Fibroblast of the conjunctiva (primary cell): ENCODE measurements at regions not wholly inside any gene's neighbourhood (a gene's known extent, or its start where the extent isn't known, plus 50 kb on each side); places are given as distances from the start of the nearest gene placed in this dataset.
"Not testable (repeated sequence)": the region's sequence is repeated elsewhere in the genome, so short reads cannot be mapped to it uniquely, and the experiment has no call there.

Source experiments
- DNase-seq: peaks from one replicate; pipeline ENCODE4 v3.0.0-alpha.2; 2010; ENCODE audit warnings: low read depth

- DNase-seq = no peak
Measured at GRCh38 chr20:56724241-56724757, 95.2 kb downstream of the TFAP2C start.

GRCh38 chr20:56730003-56730402 is 100.9 kb downstream of the TFAP2C start:
- no peak for DNase-seq

- DNase-seq = no peak
Measured at GRCh38 chr20:56730996-56731395, 101.9 kb downstream of the TFAP2C start.

- DNase-seq = no peak
Measured at GRCh38 chr20:56731476-56731875, 102.4 kb downstream of the TFAP2C start.

- DNase-seq = no peak
Measured at GRCh38 chr20:56733967-56734366, 104.9 kb downstream of the TFAP2C start.

- DNase-seq = no peak
Measured at GRCh38 chr20:56735084-56735642, 106.1 kb downstream of the TFAP2C start.

- no peak for DNase-seq
Measured at GRCh38 chr20:56736285-56736857, 107.3 kb downstream of the TFAP2C start.

GRCh38 chr20:56744325-56744821 is 115.3 kb downstream of the TFAP2C start:
- not testable (repeated sequence) for DNase-seq

- DNase-seq = no peak
Measured at GRCh38 chr20:56748476-56749377, 119.6 kb downstream of the TFAP2C start.

- DNase-seq = no peak
Measured at GRCh38 chr20:56750430-56750829, 121.3 kb downstream of the TFAP2C start.

- DNase-seq = no peak
Measured at GRCh38 chr20:56752274-56752673, 123.2 kb downstream of the TFAP2C start.

GRCh38 chr20:56755201-56755600 is 126.1 kb downstream of the TFAP2C start:
- no peak for DNase-seq

- not testable (repeated sequence) for DNase-seq
Measured at GRCh38 chr20:56756658-56757057, 127.6 kb downstream of the TFAP2C start.

GRCh38 chr20:56758706-56759105 is 129.6 kb downstream of the TFAP2C start:
- no peak for DNase-seq

- no peak for DNase-seq
Measured at GRCh38 chr20:56759741-56760278, 130.7 kb downstream of the TFAP2C start.

GRCh38 chr20:56760610-56761009 is 131.5 kb downstream of the TFAP2C start:
- no peak for DNase-seq

- DNase-seq = no peak
Measured at GRCh38 chr20:56761393-56761792, 132.3 kb downstream of the TFAP2C start.

GRCh38 chr20:56762401-56762800 is 133.3 kb downstream of the TFAP2C start:
- no peak for DNase-seq

- no peak for DNase-seq
Measured at GRCh38 chr20:56762829-56763228, 133.7 kb downstream of the TFAP2C start.

- no peak for DNase-seq
Measured at GRCh38 chr20:56764671-56765070, 135.6 kb downstream of the TFAP2C start.

GRCh38 chr20:56765172-56766073 is 136.3 kb downstream of the TFAP2C start:
- no peak for DNase-seq
